Activated naive CD4-positive, alpha-beta T cell treated with anti-CD3 and anti-CD28 coated beads, Interleukin-2, amount 10 ng/mL, durations not matched to agents 7 days and 5 days (primary cell): ENCODE measurements at regions not wholly inside any gene's neighbourhood (a gene's known extent, or its start where the extent isn't known, plus 50 kb on each side); places are given as distances from the start of the nearest gene placed in this dataset.

Experiments
- CTCF ChIA-PET: fragments of 350-600 bp; sonication (Branson Sonifier 250); formaldehyde crosslinking; loops from one replicate; lab custom pipeline; 2021; ENCODE audit warnings: antibody characterized with exemption; lab: Charles Lee
- DNase-seq: peaks from one replicate; pipeline ENCODE4 v3.0.0-alpha.2; 2020
- H3K27ac Mint-ChIP-seq: one replicate; pipeline ENCODE4 v1.8.0; 2021; ENCODE audit warnings: mild to moderate bottlenecking, moderate library complexity, mixed read lengths
- H3K27me3 Mint-ChIP-seq: one replicate; pipeline ENCODE4 v1.8.0; 2021; ENCODE audit warnings: mild to moderate bottlenecking, mixed read lengths
- H3K36me3 Mint-ChIP-seq: one replicate; pipeline ENCODE4 v1.8.0; 2021; ENCODE audit warnings: mixed read lengths
- H3K4me1 Mint-ChIP-seq: one replicate; pipeline ENCODE4 v1.8.0; 2021; ENCODE audit warnings: mixed read lengths
- H3K4me3 Mint-ChIP-seq: one replicate; pipeline ENCODE4 v1.8.0; 2021; ENCODE audit warnings: mild to moderate bottlenecking, moderate library complexity, mixed read lengths
- H3K9me3 Mint-ChIP-seq: one replicate; pipeline ENCODE4 v1.8.0; 2021; ENCODE audit warnings: mixed read lengths

- Mint-ChIP-seq H3K36me3 (no peaks in the 10 kb centered on the region), H3K27ac (no peak overlapping the region), H3K4me3 (no peak overlapping the region), H3K27me3 (no peaks in the 10 kb centered on the region), H3K4me1 (no peaks in the 10 kb centered on the region), H3K9me3 (no peaks in the 10 kb centered on the region)
- CTCF ChIA-PET: no interaction called here
- DNase-seq: no peak
Observed at GRCh38 chr2:66815886-66816285, 381.0 kb downstream of the MEIS1 start.

GRCh38 chr2:66821168-66821567 lies 386.2 kb downstream of the MEIS1 start:
- no peak for DNase-seq
- Mint-ChIP-seq H3K36me3 (no peaks in the 10 kb centered on the region), H3K27me3 (no peaks in the 10 kb centered on the region), H3K9me3 (peaks cover 6% of the 10 kb centered on the region), H3K4me1 (no peaks in the 10 kb centered on the region), H3K4me3 (no peak overlapping the region), H3K27ac (no peak overlapping the region)
- CTCF ChIA-PET: no interaction called here

DNA sequence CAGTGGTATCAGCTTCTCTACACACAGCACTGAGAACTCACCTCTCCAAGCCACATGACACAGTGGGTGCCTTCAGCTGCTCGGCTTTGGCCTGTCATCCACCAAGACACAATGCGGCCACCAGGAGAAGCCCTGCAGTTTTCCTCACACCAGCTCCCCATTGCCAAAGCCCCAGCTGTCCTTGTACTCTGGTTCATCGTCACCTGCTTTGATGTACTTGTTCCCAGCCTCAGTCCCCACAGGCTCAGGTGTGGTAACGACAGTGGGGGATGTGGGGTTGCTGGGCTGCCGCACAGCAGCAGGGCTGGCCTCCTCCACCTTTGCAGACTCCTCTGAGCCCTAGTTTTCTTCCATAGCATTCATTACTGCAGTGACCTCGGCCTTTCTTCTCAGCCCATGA lies 387.3 kb downstream of the MEIS1 start:
- Mint-ChIP-seq H3K27ac (no peak overlapping the region), H3K9me3 (peaks cover 6% of the 10 kb centered on the region), H3K4me3 (no peak overlapping the region), H3K36me3 (no peaks in the 10 kb centered on the region), H3K27me3 (no peaks in the 10 kb centered on the region), H3K4me1 (no peaks in the 10 kb centered on the region)
- no peak for DNase-seq
- CTCF ChIA-PET: no interaction called here

GRCh38 chr2:66824926-66825325 lies 390.0 kb downstream of the MEIS1 start:
- CTCF ChIA-PET: no interaction called here
- no peak for DNase-seq
- Mint-ChIP-seq H3K9me3 (peaks cover 6% of the 10 kb centered on the region), H3K27me3 (no peaks in the 10 kb centered on the region), H3K4me1 (no peaks in the 10 kb centered on the region), H3K4me3 (no peak overlapping the region), H3K36me3 (no peaks in the 10 kb centered on the region), H3K27ac (no peak overlapping the region)

DNA sequence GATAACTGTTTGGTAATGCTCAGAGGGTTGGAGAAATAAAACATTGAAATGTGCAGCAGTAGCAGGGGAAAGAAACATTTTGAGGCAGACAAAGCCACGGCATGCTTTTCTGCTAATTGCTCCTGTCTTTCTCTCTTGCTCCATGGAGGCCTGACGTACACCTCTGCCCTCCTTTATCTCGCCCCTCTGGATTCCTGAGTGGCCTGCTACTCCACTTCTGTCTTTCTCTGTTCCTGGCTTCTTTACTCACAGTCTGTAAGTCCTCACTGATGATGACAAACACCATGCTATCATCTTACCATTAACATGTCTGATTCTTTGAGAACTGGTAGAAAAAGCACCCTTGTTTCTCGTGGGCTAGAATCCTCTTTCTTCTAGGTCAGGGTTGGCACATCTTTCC lies 392.9 kb downstream of the MEIS1 start:
- CTCF ChIA-PET: no interaction called here
- no peak for DNase-seq
- Mint-ChIP-seq H3K9me3 (peaks cover 5% of the 10 kb centered on the region), H3K4me1 (no peaks in the 10 kb centered on the region), H3K4me3 (no peak overlapping the region), H3K36me3 (no peaks in the 10 kb centered on the region), H3K27me3 (no peaks in the 10 kb centered on the region), H3K27ac (no peak overlapping the region)

DNA sequence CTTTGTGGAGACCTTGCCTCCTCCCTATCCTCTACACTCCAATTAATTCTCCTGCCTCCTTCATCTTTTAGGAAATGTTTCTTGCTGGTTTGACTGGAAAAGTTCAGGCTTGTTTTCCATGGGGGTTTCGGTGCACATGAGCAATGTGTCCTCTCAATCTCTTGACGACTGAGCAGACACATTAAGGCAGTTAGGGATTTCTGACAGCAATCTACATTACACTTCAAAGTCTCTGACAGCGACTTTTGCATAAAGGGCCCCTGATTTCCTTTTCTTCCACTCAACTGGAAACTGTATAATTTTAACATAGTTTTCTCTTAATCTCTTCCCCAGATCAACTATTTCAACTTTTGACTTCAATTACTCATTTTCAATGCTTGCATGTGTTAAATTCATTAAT lies 394.0 kb downstream of the MEIS1 start:
- Mint-ChIP-seq H3K4me3 (no peak overlapping the region), H3K27me3 (no peaks in the 10 kb centered on the region), H3K36me3 (no peaks in the 10 kb centered on the region), H3K4me1 (no peaks in the 10 kb centered on the region), H3K27ac (no peak overlapping the region), H3K9me3 (peaks cover 6% of the 10 kb centered on the region)
- CTCF ChIA-PET: no interaction called here
- DNase-seq: no peak

DNA sequence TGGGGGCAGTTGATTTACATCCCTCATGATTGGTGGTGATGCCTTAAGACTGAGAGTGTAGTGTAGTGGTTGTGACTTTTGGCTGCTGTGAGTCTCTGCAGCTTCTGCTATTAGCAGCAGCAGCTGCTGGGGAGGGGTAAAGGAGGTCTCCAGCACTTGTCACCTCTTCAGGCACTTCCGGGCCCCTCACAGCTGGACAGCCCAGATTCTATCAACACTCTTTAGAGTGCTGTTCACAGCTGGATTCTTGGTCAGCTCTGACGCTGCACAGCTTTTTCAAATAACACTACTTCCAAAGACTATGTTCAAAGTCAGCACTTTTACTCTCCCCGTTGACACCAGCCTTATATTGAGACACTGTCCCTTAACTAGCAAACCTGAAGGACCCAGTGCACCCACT lies 396.0 kb downstream of the MEIS1 start:
- H3K36me3 Mint-ChIP-seq: no peaks in the 10 kb centered on the region
- no peak overlapping the region for H3K27ac Mint-ChIP-seq
- DNase-seq: no peak
- no peak overlapping the region for H3K4me3 Mint-ChIP-seq
- no peaks in the 10 kb centered on the region for H3K27me3 Mint-ChIP-seq
- no peaks in the 10 kb centered on the region for H3K4me1 Mint-ChIP-seq
- CTCF ChIA-PET: no interaction called here
- H3K9me3 Mint-ChIP-seq: peaks cover 5% of the 10 kb centered on the region

- Mint-ChIP-seq H3K4me3 (no peak overlapping the region), H3K36me3 (no peaks in the 10 kb centered on the region), H3K27me3 (no peaks in the 10 kb centered on the region), H3K9me3 (peaks cover 8% of the 10 kb centered on the region), H3K4me1 (no peaks in the 10 kb centered on the region), H3K27ac (no peak overlapping the region)
- CTCF ChIA-PET: no interaction called here
- no peak for DNase-seq
Observed at GRCh38 chr2:66832646-66833435, 397.9 kb downstream of the MEIS1 start.

- no peak overlapping the region for H3K4me3 Mint-ChIP-seq
- no peaks in the 10 kb centered on the region for H3K27me3 Mint-ChIP-seq
- no peak for DNase-seq
- no peaks in the 10 kb centered on the region for H3K36me3 Mint-ChIP-seq
- no peak overlapping the region for H3K27ac Mint-ChIP-seq
- CTCF ChIA-PET: no interaction called here
- H3K4me1 Mint-ChIP-seq: no peaks in the 10 kb centered on the region
- peaks cover 8% of the 10 kb centered on the region for H3K9me3 Mint-ChIP-seq
Observed at GRCh38 chr2:66834859-66835258, 399.9 kb downstream of the MEIS1 start.

GRCh38 chr2:66836851-66837250 lies 401.9 kb downstream of the MEIS1 start:
- DNase-seq: no peak
- H3K27ac Mint-ChIP-seq: no peak overlapping the region
- H3K27me3 Mint-ChIP-seq: no peaks in the 10 kb centered on the region
- CTCF ChIA-PET: no interaction called here
- H3K4me1 Mint-ChIP-seq: no peaks in the 10 kb centered on the region
- H3K36me3 Mint-ChIP-seq: no peaks in the 10 kb centered on the region
- peaks cover 6% of the 10 kb centered on the region for H3K9me3 Mint-ChIP-seq
- H3K4me3 Mint-ChIP-seq: no peak overlapping the region

DNA sequence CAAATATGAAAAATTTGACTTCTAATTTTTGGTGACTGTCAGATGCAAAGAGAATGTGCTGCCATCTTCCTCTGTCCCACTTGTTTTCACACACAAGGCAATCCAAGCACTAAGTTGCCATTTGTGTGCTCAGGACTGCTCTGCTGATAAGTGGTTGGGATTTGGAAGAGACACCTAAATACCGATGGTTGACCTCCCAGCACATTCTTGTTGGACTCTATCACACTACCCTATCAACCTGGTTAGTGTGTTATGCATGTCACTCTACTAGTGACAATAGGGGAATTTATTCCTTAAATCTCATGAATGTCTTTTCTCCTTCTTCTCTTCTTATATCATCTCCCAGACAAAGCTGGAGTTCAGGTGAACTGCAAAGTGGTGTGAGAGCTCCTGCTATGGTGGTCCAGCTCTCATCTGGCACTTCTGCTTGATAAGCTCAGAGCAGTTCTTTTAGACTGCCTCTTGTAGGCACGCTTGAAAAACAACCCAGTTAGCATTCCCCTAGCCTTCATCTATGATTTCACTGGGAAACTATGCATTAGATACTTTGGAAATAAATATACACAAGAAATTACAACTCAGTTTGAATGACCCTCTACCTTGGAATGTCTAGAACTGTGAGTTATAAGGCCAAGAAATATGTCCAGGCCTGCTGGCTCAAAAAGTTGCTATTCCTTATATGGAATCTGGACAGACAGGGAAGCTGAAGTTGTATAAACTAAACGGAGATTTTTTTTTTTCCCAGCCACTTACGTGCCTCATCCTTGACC lies 404.8 kb downstream of the MEIS1 start:
- no peak for DNase-seq
- no peak overlapping the region for H3K27ac Mint-ChIP-seq
- H3K9me3 Mint-ChIP-seq: peaks cover 4% of the 10 kb centered on the region
- CTCF ChIA-PET: no interaction called here
- no peaks in the 10 kb centered on the region for H3K4me1 Mint-ChIP-seq
- no peak overlapping the region for H3K4me3 Mint-ChIP-seq
- H3K36me3 Mint-ChIP-seq: no peaks in the 10 kb centered on the region
- no peaks in the 10 kb centered on the region for H3K27me3 Mint-ChIP-seq

DNA sequence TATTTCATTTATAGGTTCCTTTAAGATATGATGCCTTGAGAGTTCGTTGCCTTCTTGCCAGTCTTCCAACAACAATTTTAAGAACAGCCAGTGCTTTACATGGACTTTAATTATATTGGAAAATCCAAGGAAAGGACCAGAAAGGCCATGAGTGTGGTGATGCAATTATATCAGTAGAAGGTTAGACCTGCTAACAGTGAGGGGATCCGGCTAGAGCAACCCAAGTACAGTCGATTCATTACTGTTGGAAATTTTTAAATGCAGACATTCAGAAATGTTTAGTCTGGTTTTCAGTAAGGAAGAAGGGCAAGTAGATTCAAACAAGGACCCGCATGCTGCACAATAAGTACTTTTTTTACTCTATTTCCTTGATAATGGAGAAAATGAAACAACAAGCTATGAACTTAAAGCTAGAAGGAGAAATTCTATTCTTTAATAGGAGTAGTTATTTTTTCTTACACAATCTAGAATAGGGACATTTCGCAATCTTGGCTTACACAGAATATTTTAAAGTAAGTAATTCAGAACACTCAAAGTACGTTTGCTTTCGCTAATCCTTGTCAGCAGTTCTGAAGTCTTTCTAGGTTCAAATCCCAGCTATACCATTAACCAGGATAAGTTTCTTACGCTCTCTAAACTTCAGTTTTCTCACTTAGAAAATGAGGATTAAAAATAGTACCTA lies 405.5 kb downstream of the MEIS1 start:
- H3K27me3 Mint-ChIP-seq: no peaks in the 10 kb centered on the region
- H3K27ac Mint-ChIP-seq: no peak overlapping the region
- H3K4me3 Mint-ChIP-seq: no peak overlapping the region
- H3K9me3 Mint-ChIP-seq: peaks cover 4% of the 10 kb centered on the region
- H3K36me3 Mint-ChIP-seq: no peaks in the 10 kb centered on the region
- CTCF ChIA-PET: no interaction called here
- no peaks in the 10 kb centered on the region for H3K4me1 Mint-ChIP-seq
- DNase-seq: no peak

- no peaks in the 10 kb centered on the region for H3K9me3 Mint-ChIP-seq
- no peak overlapping the region for H3K27ac Mint-ChIP-seq
- H3K36me3 Mint-ChIP-seq: no peaks in the 10 kb centered on the region
- DNase-seq: no peak
- CTCF ChIA-PET: no interaction called here
- no peak overlapping the region for H3K4me3 Mint-ChIP-seq
- H3K27me3 Mint-ChIP-seq: no peaks in the 10 kb centered on the region
- H3K4me1 Mint-ChIP-seq: no peaks in the 10 kb centered on the region
Observed at GRCh38 chr2:66843847-66844246, 408.9 kb downstream of the MEIS1 start.

DNA sequence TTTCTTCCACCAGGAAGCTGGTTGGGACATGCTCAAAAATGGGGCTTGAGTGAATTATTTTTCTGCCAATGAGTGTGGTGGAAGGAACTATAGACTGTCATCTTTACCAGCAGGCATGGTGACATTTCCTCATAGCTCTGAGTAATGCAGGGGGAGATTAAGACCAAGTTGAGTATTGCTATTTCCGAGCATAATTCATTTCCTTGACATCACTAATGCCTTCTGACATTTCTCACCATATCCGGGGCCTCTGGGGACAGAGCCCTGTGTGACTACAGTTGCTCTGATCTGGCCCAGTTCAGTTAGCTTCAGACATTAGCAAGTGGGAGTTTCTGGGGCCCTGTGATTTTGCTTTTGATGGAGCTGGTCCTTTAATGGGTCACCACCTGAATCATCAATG lies 410.4 kb downstream of the MEIS1 start:
- no peaks in the 10 kb centered on the region for H3K4me1 Mint-ChIP-seq
- no peaks in the 10 kb centered on the region for H3K9me3 Mint-ChIP-seq
- H3K4me3 Mint-ChIP-seq: no peak overlapping the region
- H3K27ac Mint-ChIP-seq: no peak overlapping the region
- CTCF ChIA-PET: no interaction called here
- no peaks in the 10 kb centered on the region for H3K36me3 Mint-ChIP-seq
- H3K27me3 Mint-ChIP-seq: no peaks in the 10 kb centered on the region
- no peak for DNase-seq

GRCh38 chr2:66846887-66847286 lies 412.0 kb downstream of the MEIS1 start:
- Mint-ChIP-seq H3K4me3 (no peak overlapping the region), H3K36me3 (no peaks in the 10 kb centered on the region), H3K9me3 (no peaks in the 10 kb centered on the region)

More at GRCh38 chr2:66846887-66847286, 412.0 kb downstream of the MEIS1 start:
- CTCF ChIA-PET: no interaction called here
- Mint-ChIP-seq H3K27ac (no peak overlapping the region), H3K4me1 (no peaks in the 10 kb centered on the region), H3K27me3 (no peaks in the 10 kb centered on the region)
- DNase-seq: no peak
